ENCODE measurements at regions not wholly inside any gene's neighbourhood (a gene's known extent, or its start where the extent isn't known, plus 50 kb on each side); places are given as distances from the start of the nearest gene placed in this dataset.
"Not testable (repeated sequence)": the region's sequence is repeated elsewhere in the genome, so short reads cannot be mapped to it uniquely, and the experiment has no call there.

GRCh38 chr21:10005791-10006190, 515.6 kb upstream of the TPTE start:
- H3K27ac ChIP-seq, H3K4me3 ChIP-seq, H3K27me3 ChIP-seq, H3K36me3 ChIP-seq, H3K4me1 ChIP-seq, DNase-seq: not testable (repeated sequence)
- H3K9me3 ChIP-seq, result peaks cover 0 to 13% (median 2%) of the 10 kb centered on the region in 4 donors

GRCh38 chr21:10016991-10017390, 504.4 kb upstream of the TPTE start:
- DNase-seq, H3K27ac ChIP-seq, H3K27me3 ChIP-seq, H3K4me1 ChIP-seq, H3K36me3 ChIP-seq, H3K9me3 ChIP-seq, H3K4me3 ChIP-seq: not testable (repeated sequence)

- not testable (repeated sequence) for H3K4me1 ChIP-seq, DNase-seq, H3K36me3 ChIP-seq, H3K27me3 ChIP-seq, H3K4me3 ChIP-seq, H3K9me3 ChIP-seq, H3K27ac ChIP-seq
Measured at GRCh38 chr21:10017757-10018156, 503.6 kb upstream of the TPTE start.

DNA sequence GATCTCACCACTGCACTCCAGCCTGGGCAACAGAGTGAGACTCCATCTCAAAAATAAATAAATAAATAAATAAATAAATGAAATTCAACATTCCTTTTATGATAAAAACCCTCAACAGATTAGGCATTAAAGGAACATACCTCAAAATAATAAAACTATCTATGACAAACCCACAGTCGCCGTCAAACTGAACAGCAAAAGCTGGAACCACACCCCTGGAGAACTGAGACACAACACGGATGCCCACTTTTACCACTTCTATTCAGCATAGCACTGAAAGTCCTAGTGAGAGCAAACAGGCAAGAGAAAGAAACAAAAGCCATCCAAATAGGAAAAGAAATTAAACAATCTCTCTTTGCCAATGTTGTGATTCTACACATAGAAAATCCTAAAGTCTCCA, 499.9 kb upstream of the TPTE start:
- DNase-seq, H3K27ac ChIP-seq, H3K9me3 ChIP-seq, H3K4me1 ChIP-seq, H3K4me3 ChIP-seq, H3K36me3 ChIP-seq, H3K27me3 ChIP-seq: not testable (repeated sequence)

DNA sequence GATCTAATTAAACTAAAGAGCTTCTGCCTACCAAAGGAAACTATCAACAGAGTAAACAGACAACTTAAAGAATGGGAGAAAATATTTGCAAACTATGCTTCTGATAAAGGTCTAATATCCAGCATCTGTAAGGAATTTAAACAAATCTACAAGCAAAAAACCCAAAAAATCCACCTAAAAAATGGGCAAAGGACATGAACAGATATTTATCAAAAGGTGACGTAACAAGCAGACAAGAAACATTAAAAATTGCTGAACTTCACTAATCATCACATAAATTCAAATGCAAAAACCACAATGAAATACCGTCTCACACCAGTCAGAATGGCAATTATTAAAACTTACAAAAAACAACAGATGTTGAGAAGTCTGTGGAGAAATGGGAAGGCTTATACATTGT, 498.6 kb upstream of the TPTE start:
- not testable (repeated sequence) for H3K4me3 ChIP-seq, DNase-seq, H3K27ac ChIP-seq, H3K27me3 ChIP-seq, H3K36me3 ChIP-seq, H3K4me1 ChIP-seq, H3K9me3 ChIP-seq

Small RNAs in the stretch of these regions (small RNA-seq; reads per million reads assigned to genes)
- 0 reads per million in 2 donors for gene AC018692.3
- 0 to 0.38 reads per million in 2 donors for gene RF00003
- 0 reads per million in 2 donors for gene RF00156
- 0 reads per million in 2 donors for gene RN7SL52P

All from Peyer's patch (tissue), 4 donors.